ENCODE measurements at regions not wholly inside any gene's neighbourhood (a gene's known extent, or its start where the extent isn't known, plus 50 kb on each side); places are given as distances from the start of the nearest gene placed in this dataset.

- DNase-seq (ENCODE audit: low read depth), result peak; percentile 99
Observed at GRCh38 chr5:54743997-54744788, 226.6 kb downstream of the SNX18 start.

DNA sequence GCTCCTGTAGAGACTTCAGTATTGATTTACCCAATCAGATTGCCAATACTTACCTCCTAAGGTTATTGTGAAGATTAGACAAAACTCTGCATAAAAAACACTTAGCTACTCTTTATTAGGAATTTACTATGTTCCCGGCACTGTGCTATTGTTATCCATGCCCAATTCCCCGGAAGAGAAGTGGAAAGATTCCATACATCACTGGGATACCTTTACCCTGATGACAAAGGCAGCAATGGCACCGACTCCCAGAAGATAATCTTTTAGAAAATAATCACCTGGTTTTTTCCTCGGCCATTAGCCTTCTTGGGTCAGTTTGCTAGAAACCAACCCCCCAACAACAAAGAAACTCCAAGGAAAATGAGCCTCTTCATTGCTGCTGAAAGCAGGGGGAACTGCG is 226.0 kb downstream of the SNX18 start:
- DNase-seq (ENCODE audit: low read depth), result no peak

- DNase-seq (ENCODE audit: low read depth), result peak; percentile 97
Observed at GRCh38 chr5:54742417-54742891, 224.9 kb downstream of the SNX18 start.

DNA sequence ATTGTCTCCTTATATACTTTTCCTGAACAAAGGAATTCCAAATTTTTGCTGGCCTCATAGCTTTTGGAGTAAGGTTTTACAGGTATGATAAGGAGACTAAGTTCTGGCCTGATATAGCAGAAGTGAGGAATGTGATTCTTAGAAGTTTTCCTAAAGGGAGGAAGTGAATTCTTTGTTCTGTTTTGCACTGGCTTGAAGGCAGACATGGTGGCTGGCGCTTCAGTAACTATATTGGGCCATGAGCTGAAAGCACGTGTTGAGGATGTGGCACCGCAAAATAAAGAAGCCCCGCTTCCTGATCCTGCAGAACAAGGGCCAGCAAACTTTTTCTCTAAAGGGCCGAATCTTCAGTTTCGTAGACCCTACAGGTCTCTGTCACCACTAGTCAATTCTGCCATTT is 224.2 kb downstream of the SNX18 start:
- no peak for DNase-seq (ENCODE audit: low read depth)

GRCh38 chr5:54740141-54740540 is 222.6 kb downstream of the SNX18 start:
- no peak for DNase-seq (ENCODE audit: low read depth)

GRCh38 chr5:54739371-54739770 is 221.8 kb downstream of the SNX18 start:
- DNase-seq (ENCODE audit: low read depth), result no peak

- no peak for DNase-seq (ENCODE audit: low read depth)
Observed at GRCh38 chr5:54738973-54739367, 221.4 kb downstream of the SNX18 start.

DNA sequence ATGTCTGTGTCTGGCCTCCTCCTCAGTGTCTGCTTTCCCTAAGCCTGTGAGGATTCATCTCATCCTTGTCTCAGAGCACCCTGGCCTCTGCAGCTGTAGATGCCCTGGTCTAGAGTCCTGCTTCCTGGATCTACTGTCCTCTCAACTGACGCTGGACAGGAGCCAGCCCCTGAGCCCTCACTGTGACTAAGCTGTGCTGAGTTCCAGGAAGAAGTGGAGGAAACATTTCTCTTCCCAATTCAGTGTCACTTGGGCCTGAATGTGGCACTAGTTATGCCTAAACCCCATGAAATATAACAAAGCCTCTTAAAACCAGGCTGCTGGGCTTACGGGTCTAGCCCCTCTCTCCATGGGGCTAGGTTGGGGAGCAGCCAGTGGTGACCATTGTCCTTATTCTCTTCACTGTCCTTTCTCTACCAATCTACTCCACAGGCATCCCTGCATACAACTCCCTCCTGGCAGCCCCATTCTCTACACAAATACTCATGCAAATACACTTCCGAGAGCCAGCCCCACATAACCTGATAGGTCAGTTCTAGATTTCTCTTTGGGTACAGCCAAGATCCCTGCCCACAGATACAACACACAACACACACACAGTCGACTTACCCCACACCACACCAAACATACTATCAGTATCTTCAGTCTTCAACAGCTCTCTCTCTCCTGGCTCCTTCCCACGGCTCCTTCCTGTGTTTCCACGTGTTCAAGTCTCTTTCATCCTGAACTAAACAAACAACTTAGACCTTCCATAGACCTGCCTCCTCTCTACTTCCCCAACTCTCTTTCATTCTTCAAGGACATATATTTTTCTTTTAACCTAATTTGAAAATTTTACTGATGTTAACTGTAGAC is 220.8 kb downstream of the SNX18 start:
- peak; percentile 82 for DNase-seq (ENCODE audit: low read depth)

GRCh38 chr5:54736003-54736797 is 218.6 kb downstream of the SNX18 start:
- DNase-seq (ENCODE audit: low read depth), result no peak

- DNase-seq (ENCODE audit: low read depth), result no peak
Observed at GRCh38 chr5:54733101-54733500, 215.5 kb downstream of the SNX18 start.

DNA sequence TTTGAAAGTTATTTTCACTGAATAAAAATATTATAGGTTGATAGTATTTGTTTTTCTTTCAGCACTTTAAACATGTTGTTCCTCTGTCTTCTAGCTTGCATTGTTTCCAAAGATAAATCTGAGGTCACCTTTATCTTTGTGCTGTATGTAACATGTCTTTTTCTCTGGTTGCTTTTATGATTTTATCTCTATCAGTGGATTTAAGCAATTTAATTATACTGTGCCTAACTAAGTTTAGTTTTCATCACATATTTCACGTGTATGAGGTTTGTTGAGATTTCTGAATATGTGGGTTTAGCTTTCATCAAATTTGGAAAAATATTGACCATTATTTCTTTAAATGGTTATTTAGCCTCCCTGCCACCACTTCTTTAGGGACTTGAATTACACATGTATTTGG is 214.5 kb downstream of the SNX18 start:
- no peak for DNase-seq (ENCODE audit: low read depth)

- DNase-seq (ENCODE audit: low read depth), result no peak
Observed at GRCh38 chr5:54728588-54728915, 211.0 kb downstream of the SNX18 start.

GRCh38 chr5:54727874-54728587 is 210.5 kb downstream of the SNX18 start:
- no peak for DNase-seq (ENCODE audit: low read depth)

DNA sequence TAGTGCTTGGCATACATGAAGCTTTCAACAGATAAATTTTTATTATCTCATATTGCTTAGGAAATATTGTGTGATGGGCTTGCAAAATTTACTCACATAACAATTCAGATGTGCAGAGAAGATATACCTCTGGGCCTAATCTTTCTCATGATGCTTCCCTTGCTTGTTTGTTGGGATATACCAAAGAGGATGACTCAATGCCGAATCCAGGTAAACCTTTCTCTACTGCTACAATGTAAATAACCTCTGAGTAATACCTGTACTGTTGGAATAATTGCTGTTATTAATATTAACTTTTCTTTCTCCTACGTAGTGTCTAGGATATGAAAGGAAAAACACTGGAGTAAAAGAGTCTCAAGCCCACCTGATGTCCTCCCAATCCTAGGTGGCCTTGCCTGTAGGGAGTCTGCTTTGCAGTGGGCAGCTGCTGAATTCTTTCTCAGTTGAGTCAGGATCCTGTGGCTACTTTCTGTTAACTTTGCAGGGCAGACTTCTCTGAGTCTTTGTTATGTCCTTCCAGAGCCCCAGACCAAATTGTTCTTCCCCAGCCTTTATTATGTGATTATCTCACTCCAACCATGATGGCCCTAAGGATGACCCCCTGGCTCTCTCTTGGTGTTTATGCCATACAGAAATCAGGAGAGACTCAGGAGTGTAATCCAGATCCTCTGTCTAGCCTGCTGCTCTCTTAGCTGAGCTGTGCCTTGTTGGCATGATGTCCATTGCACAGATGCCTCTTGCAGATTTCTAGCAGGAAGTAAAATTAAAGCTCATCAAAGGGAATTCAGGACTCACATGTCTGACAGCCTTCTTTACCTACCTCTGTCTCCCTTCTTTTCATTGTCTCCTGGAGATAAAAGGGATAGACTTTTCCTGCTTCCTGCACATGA is 208.1 kb downstream of the SNX18 start:
- peak; percentile 47 for DNase-seq (ENCODE audit: low read depth)

DNA sequence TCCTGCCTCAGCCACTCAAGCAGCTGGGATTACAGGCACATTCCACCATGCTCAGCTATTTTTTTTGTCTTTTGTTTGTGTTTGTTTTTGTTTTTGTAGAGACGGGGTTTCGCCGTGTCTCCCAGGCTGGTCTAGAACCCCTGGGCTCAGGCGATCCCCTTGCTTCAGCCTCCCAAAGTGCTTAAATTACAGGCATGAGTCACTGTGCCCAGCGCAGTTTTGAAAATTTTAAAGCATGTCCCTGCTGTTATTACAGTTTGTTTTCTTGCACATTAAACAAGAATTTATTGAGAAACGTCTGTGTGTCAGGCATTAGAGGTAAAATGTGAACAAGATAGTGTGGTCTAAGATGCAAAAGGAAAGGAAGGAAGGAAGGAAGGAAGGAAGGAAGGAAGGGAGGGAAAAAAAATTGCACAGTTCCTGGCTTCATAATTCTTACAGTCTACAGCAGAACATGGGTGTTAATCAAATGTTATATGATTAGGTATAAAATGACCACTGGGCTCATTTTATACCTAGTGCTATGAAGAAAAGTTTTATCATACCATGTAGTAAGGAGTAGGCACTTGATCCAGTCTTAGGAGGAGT is 205.4 kb downstream of the SNX18 start:
- DNase-seq (ENCODE audit: low read depth), result peak; percentile 64

DNA sequence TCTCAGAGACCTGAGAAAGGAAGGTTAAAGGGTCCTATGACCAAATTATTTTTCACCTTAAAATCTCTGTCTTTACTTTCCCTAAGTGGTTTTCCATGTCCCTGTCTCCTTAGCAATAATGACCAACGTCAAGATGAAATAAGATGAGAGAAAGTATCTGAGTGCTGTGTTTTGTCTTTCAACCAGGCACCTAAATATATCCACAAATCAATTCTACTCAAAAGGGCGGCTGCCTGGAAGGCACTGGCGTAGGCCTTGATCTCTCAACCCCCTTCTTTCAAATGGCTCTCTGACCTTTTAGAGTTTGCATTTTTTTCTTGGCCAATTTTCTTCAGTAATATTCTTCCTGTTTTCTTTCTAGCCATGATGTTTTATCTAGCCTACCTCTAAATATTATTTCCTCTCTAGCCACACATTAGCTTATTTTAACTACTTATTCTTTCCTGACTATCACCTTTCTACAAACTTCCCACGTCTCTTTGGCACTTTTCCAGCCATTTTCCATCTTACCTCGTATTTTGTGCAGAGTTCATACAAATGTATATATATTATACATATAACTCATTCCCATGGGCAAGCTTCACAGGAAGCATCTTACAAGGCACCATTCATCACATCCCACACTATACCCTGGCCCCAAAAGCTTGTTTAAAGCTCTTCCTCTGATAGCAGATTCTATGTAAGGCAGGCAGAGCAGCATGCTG is 204.5 kb downstream of the SNX18 start:
- DNase-seq (ENCODE audit: low read depth), result no peak

DNA sequence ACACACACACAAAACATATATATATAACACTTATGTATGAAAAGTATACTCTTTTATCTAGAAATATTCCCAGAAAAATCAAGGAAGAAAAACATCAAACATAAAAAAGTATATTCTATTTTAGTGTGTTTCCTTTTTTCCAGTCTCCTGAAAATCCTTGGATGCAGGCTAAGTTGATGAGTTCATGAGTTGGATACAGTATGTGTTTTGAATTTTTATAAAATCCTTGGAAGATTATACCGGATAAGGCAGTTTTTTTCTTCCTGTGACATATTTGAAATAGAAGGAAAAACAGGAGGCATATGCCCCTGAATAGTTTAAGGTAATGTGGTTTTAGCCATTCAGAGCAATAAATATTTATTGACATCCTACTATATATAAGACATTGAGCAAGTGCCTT is 203.6 kb downstream of the SNX18 start:
- no peak for DNase-seq (ENCODE audit: low read depth)

DNA sequence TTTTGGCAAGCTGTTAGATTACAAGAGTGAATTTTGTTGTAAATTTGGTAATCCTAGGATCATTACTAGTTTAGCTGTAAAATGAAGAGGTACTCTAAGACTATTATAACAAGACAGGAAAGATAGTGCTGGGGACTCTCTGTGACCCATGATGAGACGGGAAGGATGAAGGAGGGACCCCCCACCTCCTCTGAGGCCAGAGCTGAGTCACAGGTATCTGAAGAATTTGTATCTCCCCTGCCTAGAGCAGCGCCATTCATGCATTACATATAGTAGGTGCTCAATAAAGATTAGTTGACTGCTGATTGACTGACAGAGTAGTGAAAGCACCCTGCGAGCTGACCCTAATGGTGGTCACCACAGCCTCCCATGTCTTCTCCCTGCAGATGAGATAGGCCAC is 202.8 kb downstream of the SNX18 start:
- no peak for DNase-seq (ENCODE audit: low read depth)
